GM23338 (cell line): ENCODE measurements at regions not wholly inside any gene's neighbourhood (a gene's known extent, or its start where the extent isn't known, plus 50 kb on each side); places are given as distances from the start of the nearest gene placed in this dataset.

Experiments used
- ATAC-seq: fragments of 200-7000 bp; cut with Tn5 transposase; 3 replicates; pipeline ENCODE4 v1.9.1; 2020
- DNase-seq: peaks from one replicate; pipeline ENCODE4 v3.0.0-alpha.2; 2015; ENCODE audit warnings: low spot score
- H2AFZ ChIP-seq: fragments of 200-600 bp; sonication (generic); 2 replicates; pipeline ENCODE4 v1.8.0; 2016; ENCODE audit warnings: antibody characterized with exemption, mild to moderate bottlenecking, moderate library complexity
- H3F3A ChIP-seq: fragments of 200-600 bp; sonication (generic); replicated peaks from 2 replicates; pipeline ENCODE4 v1.8.0; 2017; ENCODE audit warnings: antibody characterized with exemption, mixed run types, low read depth
- H3K27ac ChIP-seq: fragments of 200-600 bp; sonication (generic); 2 replicates; pipeline ENCODE4 v1.6.1; 2016; ENCODE audit warnings: low read depth
- H3K27me3 ChIP-seq: fragments of 200-600 bp; sonication (generic); 2 replicates; pipeline ENCODE4 v1.8.0; 2016; ENCODE audit warnings: mild to moderate bottlenecking, mixed run types, moderate library complexity; ENCODE audit not compliant: insufficient read depth
- H3K36me3 ChIP-seq: fragments of 200-600 bp; sonication (generic); 2 replicates; pipeline ENCODE4 v1.8.0; 2016; ENCODE audit warnings: mild to moderate bottlenecking; ENCODE audit not compliant: insufficient read depth
- H3K4me1 ChIP-seq: fragments of 200-600 bp; sonication (generic); 2 replicates; pipeline ENCODE4 v1.8.0; 2016; ENCODE audit warnings: mild to moderate bottlenecking, moderate library complexity; ENCODE audit not compliant: insufficient read depth
- H3K4me2 ChIP-seq: fragments of 200-600 bp; sonication (generic); 2 replicates; pipeline ENCODE4 v1.7.1; 2017; ENCODE audit warnings: mixed run types
- H3K4me3 ChIP-seq: fragments of 200-600 bp; sonication (generic); 2 replicates; pipeline ENCODE4 v1.6.1; 2016; ENCODE audit warnings: mixed run types
- H3K79me2 ChIP-seq: fragments of 200-600 bp; sonication (generic); replicated peaks from 2 replicates; pipeline ENCODE4 v1.8.0; 2017; ENCODE audit warnings: mild to moderate bottlenecking; ENCODE audit not compliant: insufficient read depth
- H3K9me2 ChIP-seq: fragments of 200-600 bp; sonication (generic); 2 replicates; pipeline ENCODE4 v1.8.0; 2017; ENCODE audit not compliant: insufficient read depth
- H4K20me1 ChIP-seq: fragments of 200-600 bp; sonication (generic); replicated peaks from 2 replicates; pipeline ENCODE4 v1.8.0; 2017; ENCODE audit warnings: mild to moderate bottlenecking; ENCODE audit not compliant: insufficient read depth
- H3K27ac Mint-ChIP-seq: 2 replicates; pipeline ENCODE4 v1.8.0; 2020; ENCODE audit warnings: inconsistent platforms, mild to moderate bottlenecking, moderate library complexity, mixed read lengths
- H3K27me3 Mint-ChIP-seq: 3 replicates; pipeline ENCODE4 v1.8.0; 2022; ENCODE audit warnings: low read depth, mild to moderate bottlenecking, moderate library complexity, mixed read lengths, inconsistent platforms; ENCODE audit not compliant: insufficient read depth, poor library complexity
- H3K36me3 Mint-ChIP-seq: 3 replicates; pipeline ENCODE4 v1.8.0; 2021; ENCODE audit warnings: low read depth, mild to moderate bottlenecking, inconsistent platforms, moderate library complexity, mixed read lengths
- H3K4me1 Mint-ChIP-seq: 3 replicates; pipeline ENCODE4 v1.8.0; 2020; ENCODE audit warnings: mild to moderate bottlenecking, inconsistent platforms, mixed read lengths
- H3K4me3 Mint-ChIP-seq: 3 replicates; pipeline ENCODE4 v1.8.0; 2021; ENCODE audit warnings: moderate library complexity, mild to moderate bottlenecking, inconsistent platforms, mixed read lengths
- H3K9me3 Mint-ChIP-seq: 3 replicates; pipeline ENCODE4 v1.8.0; 2020; ENCODE audit warnings: moderate library complexity, mild to moderate bottlenecking, inconsistent platforms, mixed read lengths
- JUNB ChIP-seq: IDR thresholded peaks from one replicate; pipeline ENCODE4 v1.6.1; 2016; ENCODE audit warnings: antibody characterized with exemption; ENCODE audit not compliant: unreplicated experiment
- NANOG ChIP-seq: IDR thresholded peaks from 2 replicates; pipeline ENCODE4 v1.6.1; 2016; ENCODE audit warnings: antibody characterized with exemption, borderline replicate concordance
- STAT1 ChIP-seq: IDR thresholded peaks from one replicate; pipeline ENCODE4 v1.6.1; 2016; ENCODE audit warnings: antibody characterized with exemption; ENCODE audit not compliant: unreplicated experiment
- ZNF114 ChIP-seq: fragments of 250-450 bp; sonication (Bioruptor Pico); IDR thresholded peaks from 2 replicates; pipeline ENCODE4 v1.5.0; 2020; ENCODE audit warnings: mild to moderate bottlenecking, moderate library complexity
- TF ChIP-seq, protein P1 (sequence below), 2 experiments: fragments of 200-600 bp in 1 of 2; sonication (generic) in 1 of 2; conservative IDR thresholded peaks; 2 replicates each; pipeline versions ENCODE4 v1.5.1 to v1.6.1; 2016 to 2017; ENCODE audit warnings: antibody characterized with exemption in 2 of 2, low read depth in 2 of 2, mild to moderate bottlenecking in 2 of 2, moderate library complexity in 1 of 2
- TF ChIP-seq, protein P2 (sequence below): fragments of 250-450 bp; sonication (Bioruptor Pico); IDR thresholded peaks from 2 replicates; pipeline ENCODE4 v1.5.0; 2020; ENCODE audit warnings: mild to moderate bottlenecking, moderate library complexity

DNA sequence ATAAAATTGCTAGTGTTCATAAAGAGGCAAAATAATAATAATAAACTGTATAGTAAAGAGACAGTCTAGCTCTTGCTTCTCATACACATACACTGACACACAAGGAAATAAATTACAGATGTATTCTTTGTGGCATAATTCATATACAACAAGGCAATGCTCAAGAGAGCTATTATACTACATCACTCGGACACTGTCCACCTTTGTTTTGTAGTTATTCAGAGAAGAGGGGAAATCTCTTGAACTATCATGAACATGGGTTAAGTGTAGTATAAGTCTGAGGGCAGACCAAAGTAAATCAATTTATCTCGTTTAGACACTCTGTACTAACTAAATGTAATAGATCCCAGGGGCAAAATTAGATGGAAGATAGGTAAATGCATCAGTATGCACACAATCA lies 72.7 kb upstream of the PHIP start:
- no peak overlapping the region for H3K27ac Mint-ChIP-seq
- H3K4me1 Mint-ChIP-seq: peaks cover 12% of the 10 kb centered on the region
- H3K79me2 ChIP-seq: no peaks in the 10 kb centered on the region
- no peaks in the 10 kb centered on the region for H3K9me3 Mint-ChIP-seq
- H3K27me3 ChIP-seq: no peaks in the 10 kb centered on the region
- H3K4me3 Mint-ChIP-seq: no peak overlapping the region
- no peak overlapping the region for H3K4me2 ChIP-seq
- peaks cover 3% of the 10 kb centered on the region for H3K9me2 ChIP-seq
- H3K36me3 Mint-ChIP-seq: no peaks in the 10 kb centered on the region
- ATAC-seq (no peak), DNase-seq (no peak)
- no peak overlapping the region for H2AFZ ChIP-seq
- no peak overlapping the region for H3K4me3 ChIP-seq
- H3K27me3 Mint-ChIP-seq: no peaks in the 10 kb centered on the region
- H3K4me1 ChIP-seq: peaks cover 47% of the 10 kb centered on the region
- H3F3A ChIP-seq: no peaks in the 10 kb centered on the region
- no peaks in the 10 kb centered on the region for H4K20me1 ChIP-seq
- no peaks in the 10 kb centered on the region for H3K36me3 ChIP-seq
- peak overlapping the region; percentile 97 for H3K27ac ChIP-seq
- no peak for TF ChIP-seq NANOG
- TF ChIP-seq ZNF114 (CRISPR knock-in tag): no peak
- no peak for TF ChIP-seq JUNB
- no peak for TF ChIP-seq STAT1
- TF ChIP-seq, protein P1, sequence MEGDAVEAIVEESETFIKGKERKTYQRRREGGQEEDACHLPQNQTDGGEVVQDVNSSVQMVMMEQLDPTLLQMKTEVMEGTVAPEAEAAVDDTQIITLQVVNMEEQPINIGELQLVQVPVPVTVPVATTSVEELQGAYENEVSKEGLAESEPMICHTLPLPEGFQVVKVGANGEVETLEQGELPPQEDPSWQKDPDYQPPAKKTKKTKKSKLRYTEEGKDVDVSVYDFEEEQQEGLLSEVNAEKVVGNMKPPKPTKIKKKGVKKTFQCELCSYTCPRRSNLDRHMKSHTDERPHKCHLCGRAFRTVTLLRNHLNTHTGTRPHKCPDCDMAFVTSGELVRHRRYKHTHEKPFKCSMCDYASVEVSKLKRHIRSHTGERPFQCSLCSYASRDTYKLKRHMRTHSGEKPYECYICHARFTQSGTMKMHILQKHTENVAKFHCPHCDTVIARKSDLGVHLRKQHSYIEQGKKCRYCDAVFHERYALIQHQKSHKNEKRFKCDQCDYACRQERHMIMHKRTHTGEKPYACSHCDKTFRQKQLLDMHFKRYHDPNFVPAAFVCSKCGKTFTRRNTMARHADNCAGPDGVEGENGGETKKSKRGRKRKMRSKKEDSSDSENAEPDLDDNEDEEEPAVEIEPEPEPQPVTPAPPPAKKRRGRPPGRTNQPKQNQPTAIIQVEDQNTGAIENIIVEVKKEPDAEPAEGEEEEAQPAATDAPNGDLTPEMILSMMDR (conservative IDR thresholded peaks at IDR 0.05; ENCODE audit: low read depth in 2 of 2): no peak
- TF ChIP-seq, protein P2, sequence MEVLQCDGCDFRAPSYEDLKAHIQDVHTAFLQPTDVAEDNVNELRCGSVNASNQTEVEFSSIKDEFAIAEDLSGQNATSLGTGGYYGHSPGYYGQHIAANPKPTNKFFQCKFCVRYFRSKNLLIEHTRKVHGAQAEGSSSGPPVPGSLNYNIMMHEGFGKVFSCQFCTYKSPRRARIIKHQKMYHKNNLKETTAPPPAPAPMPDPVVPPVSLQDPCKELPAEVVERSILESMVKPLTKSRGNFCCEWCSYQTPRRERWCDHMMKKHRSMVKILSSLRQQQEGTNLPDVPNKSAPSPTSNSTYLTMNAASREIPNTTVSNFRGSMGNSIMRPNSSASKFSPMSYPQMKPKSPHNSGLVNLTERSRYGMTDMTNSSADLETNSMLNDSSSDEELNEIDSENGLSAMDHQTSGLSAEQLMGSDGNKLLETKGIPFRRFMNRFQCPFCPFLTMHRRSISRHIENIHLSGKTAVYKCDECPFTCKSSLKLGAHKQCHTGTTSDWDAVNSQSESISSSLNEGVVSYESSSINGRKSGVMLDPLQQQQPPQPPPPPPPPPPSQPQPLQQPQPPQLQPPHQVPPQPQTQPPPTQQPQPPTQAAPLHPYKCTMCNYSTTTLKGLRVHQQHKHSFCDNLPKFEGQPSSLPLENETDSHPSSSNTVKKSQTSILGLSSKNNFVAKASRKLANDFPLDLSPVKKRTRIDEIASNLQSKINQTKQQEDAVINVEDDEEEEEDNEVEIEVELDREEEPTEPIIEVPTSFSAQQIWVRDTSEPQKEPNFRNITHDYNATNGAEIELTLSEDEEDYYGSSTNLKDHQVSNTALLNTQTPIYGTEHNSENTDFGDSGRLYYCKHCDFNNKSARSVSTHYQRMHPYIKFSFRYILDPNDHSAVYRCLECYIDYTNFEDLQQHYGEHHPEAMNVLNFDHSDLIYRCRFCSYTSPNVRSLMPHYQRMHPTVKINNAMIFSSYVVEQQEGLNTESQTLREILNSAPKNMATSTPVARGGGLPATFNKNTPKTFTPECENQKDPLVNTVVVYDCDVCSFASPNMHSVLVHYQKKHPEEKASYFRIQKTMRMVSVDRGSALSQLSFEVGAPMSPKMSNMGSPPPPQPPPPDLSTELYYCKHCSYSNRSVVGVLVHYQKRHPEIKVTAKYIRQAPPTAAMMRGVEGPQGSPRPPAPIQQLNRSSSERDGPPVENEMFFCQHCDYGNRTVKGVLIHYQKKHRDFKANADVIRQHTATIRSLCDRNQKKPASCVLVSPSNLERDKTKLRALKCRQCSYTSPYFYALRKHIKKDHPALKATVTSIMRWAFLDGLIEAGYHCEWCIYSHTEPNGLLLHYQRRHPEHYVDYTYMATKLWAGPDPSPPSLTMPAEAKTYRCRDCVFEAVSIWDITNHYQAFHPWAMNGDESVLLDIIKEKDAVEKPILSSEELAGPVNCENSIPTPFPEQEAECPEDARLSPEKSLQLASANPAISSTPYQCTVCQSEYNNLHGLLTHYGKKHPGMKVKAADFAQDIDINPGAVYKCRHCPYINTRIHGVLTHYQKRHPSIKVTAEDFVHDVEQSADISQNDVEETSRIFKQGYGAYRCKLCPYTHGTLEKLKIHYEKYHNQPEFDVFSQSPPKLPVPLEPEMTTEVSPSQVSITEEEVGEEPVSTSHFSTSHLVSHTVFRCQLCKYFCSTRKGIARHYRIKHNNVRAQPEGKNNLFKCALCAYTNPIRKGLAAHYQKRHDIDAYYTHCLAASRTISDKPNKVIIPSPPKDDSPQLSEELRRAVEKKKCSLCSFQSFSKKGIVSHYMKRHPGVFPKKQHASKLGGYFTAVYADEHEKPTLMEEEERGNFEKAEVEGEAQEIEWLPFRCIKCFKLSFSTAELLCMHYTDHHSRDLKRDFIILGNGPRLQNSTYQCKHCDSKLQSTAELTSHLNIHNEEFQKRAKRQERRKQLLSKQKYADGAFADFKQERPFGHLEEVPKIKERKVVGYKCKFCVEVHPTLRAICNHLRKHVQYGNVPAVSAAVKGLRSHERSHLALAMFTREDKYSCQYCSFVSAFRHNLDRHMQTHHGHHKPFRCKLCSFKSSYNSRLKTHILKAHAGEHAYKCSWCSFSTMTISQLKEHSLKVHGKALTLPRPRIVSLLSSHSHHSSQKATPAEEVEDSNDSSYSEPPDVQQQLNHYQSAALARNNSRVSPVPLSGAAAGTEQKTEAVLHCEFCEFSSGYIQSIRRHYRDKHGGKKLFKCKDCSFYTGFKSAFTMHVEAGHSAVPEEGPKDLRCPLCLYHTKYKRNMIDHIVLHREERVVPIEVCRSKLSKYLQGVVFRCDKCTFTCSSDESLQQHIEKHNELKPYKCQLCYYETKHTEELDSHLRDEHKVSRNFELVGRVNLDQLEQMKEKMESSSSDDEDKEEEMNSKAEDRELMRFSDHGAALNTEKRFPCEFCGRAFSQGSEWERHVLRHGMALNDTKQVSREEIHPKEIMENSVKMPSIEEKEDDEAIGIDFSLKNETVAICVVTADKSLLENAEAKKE (CRISPR knock-in tag): no peak
